Omental fat pad (tissue), 3 donors: ENCODE measurements at regions not wholly inside any gene's neighbourhood (a gene's known extent, or its start where the extent isn't known, plus 50 kb on each side); places are given as distances from the start of the nearest gene placed in this dataset.

Experiments used
- ATAC-seq: fragments of 150-250 bp; one replicate; pipeline ENCODE4 v1.9.1; 2016; ENCODE audit warnings: mild to moderate bottlenecking, moderate library complexity; ENCODE audit not compliant: low FRiP score
- DNase-seq: peaks from one replicate; pipeline ENCODE4 v3.0.0-alpha.2; 2019; ENCODE audit warnings: low spot score
- TF ChIP-seq, protein P1 (sequence below), 3 donors: fragments of 450-650 bp; IDR thresholded peaks; one replicate each; pipeline ENCODE4 v1.5.1; 2016 to 2017; ENCODE audit warnings: antibody characterized with exemption in 3 of 3, mild to moderate bottlenecking in 3 of 3, moderate library complexity in 2 of 3

DNA sequence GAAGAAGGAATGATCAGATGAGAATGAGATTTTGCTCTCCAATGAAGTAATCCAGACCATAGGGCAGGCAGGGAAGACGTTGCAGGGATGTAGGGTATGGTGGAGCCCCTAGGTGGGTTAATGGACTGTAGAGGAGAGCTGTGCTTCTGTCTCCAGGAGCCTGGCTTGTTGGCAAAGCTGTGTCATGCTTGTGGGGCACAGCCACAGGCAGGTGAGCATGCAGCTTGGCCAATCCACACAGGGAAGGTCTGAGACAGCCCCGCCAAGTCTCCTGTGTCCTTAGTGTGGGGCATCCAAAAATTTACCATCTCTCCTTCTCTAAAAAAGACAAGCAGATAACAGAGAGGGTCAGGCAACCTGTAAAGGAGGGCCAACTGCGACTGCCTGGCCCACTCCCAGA, 71.4 kb upstream of the FLT1 start:
- DNase-seq = no peak
- TF ChIP-seq, protein P1, sequence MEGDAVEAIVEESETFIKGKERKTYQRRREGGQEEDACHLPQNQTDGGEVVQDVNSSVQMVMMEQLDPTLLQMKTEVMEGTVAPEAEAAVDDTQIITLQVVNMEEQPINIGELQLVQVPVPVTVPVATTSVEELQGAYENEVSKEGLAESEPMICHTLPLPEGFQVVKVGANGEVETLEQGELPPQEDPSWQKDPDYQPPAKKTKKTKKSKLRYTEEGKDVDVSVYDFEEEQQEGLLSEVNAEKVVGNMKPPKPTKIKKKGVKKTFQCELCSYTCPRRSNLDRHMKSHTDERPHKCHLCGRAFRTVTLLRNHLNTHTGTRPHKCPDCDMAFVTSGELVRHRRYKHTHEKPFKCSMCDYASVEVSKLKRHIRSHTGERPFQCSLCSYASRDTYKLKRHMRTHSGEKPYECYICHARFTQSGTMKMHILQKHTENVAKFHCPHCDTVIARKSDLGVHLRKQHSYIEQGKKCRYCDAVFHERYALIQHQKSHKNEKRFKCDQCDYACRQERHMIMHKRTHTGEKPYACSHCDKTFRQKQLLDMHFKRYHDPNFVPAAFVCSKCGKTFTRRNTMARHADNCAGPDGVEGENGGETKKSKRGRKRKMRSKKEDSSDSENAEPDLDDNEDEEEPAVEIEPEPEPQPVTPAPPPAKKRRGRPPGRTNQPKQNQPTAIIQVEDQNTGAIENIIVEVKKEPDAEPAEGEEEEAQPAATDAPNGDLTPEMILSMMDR (IDR thresholded peaks at IDR 0.05) = no peak
- no peak for ATAC-seq

DNA sequence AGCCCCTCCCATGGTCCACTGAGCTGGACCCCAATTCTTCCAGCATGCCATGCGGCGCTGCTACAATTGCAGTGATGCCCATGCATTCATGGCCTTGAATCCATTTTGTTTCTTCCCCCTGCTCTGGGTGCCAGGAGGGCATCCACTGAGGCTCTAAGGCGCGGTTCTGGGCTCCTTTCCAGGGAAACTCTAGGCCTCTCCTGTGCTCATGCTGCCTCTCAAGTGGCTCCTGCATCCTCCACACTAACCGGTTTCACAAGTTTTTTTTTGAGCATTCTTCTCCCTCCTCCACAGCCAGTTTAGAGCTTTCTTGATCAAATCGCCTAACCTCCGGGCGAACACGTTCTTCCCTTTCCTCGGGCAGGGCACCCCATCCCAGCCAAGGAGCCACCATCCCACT, 69.1 kb upstream of the FLT1 start:
- ATAC-seq (no peak), DNase-seq (no peak)
- TF ChIP-seq, protein P1 (IDR thresholded peaks at IDR 0.05) = no peak

DNA sequence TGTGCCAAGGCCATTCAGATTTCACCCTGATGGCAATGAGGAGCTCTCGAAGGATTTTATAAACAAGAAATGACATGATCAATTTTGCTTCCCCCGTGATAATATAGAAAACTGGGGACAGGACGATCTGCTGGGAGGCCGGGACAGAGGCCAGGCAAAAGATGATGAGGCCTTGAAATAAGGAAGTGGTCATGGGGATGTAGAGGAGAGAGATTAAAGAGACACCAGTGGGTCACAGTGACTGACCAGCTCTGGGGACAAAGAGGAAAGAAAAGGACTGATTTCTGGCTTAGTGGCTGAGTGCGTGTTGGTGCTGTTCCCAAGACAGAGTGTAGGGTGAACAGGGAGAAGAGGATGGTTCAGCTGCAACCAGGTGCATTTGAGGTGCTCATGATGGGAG, 68.7 kb upstream of the FLT1 start:
- TF ChIP-seq, protein P1 (IDR thresholded peaks at IDR 0.05) = no peak
- no peak for ATAC-seq

DNA sequence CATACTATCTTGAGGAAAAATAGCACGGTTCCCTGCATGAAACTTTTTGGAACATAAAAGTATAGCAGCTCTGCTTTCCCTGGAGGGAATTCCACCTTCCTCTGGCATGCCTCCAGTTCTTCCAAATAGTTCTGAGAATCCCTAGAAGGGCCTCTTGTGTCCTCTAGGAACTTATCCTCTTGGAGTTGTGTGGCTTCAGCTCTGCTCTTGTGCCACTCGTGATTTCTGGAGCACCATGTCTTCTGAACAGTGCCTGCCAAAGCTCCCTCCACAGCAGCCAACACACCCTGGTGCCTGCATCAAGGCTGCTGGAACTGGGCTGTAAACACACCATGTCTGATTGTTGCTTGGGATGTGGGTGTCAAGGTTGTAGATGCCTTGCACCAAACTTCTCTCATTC, 65.7 kb upstream of the FLT1 start:
- TF ChIP-seq, protein P1 (IDR thresholded peaks at IDR 0.05) = no peak
- no peak for ATAC-seq
- DNase-seq = no peak

More for the DNA sequence above, 68.7 kb upstream of the FLT1 start:
- no peak for DNase-seq

DNA sequence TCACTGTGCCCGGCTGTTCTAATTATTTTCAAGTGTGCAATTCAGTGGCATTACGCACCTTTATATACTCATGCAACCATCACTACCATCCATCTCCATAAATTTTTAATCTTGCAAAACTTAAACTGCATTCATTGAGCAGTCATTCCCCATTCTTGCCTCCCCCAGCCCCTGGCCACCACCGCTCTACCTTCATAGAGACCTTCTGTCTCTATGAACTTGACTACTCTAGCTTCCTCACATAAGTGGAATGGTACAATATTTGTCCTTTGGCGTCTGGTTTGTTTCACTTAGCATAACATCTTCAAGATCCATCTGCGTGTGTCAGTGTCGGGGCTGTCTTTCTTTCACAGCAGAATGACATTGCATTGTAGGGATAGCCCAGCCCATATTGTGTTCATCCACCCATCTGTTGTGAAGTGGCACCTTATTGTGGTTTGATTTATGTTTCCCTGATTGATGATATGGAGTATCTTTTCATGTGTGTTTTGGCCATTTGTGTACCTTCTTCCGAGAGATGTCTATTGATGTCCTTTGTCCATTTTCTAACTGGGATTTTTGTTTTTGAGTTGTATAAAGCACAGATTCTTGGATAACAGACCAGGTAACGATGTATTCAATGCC, 64.8 kb upstream of the FLT1 start:
- DNase-seq (no peak), ATAC-seq (no peak)
- TF ChIP-seq, protein P1 (IDR thresholded peaks at IDR 0.05) = no peak

DNA sequence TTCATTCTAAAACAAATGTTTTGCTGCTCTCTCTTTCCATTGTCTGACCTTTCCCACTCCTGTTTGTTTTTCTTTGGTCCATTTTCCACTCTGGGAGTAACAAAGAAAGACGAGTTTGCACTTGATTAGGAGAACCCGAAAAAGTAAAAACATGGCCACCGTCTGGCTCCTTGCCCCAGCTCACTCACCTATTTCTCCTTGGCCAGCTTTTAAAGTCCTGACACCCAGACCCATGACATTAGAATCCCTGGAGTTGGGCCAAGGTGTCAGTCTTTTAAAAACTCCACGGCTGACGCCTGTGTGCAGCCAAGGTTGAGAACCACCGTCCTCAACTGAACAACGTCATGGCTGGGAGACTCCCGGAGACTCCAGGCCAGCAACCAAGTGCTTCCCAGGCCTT, 63.6 kb upstream of the FLT1 start:
- DNase-seq = no peak
- TF ChIP-seq, protein P1 (IDR thresholded peaks at IDR 0.05) = no peak
- no peak for ATAC-seq

DNA sequence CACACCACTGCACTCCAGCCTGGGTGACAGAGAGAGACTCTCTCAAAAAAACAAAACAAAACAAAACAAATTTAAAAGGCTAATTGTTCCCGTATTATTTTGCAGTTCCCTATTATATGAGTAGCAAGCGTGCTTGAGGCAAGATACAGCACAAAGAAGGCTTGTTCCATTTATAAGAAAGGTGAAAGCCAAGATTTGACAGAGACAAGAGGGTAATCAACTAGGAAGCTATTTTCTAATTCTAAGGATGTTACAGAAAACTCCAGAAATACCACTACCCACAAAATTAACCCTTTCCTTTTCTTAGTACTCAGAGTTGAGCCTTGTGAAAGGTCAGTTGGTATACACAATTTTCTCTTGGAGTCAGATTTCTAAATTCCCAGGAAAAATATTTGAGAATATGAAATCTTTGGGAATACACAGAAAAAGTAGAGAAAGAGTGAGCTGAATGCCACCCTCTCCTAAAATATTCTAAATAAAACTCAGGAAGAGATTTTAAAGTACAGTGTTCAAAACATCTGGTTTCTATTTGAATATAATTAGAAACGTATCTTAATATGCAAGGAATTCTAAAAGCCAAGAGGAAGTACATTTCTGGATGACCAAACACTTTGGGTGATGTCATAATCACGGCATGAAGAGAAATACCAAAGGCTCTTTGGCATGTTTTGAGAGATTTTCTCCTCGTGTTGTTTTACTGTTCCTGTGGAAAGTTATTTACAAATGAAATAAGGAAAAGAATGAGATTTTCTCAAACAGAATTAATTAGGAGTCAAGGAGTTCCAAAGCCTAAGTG, 63.0 kb upstream of the FLT1 start:
- DNase-seq = no peak
- ATAC-seq = no peak
- TF ChIP-seq, protein P1 (IDR thresholded peaks at IDR 0.05) = no peak
